Testis (tissue), 2 donors: ENCODE measurements at regions not wholly inside any gene's neighbourhood (a gene's known extent, or its start where the extent isn't known, plus 50 kb on each side); places are given as distances from the start of the nearest gene placed in this dataset.

ENCODE experiments used
- DNase-seq: peaks from one replicate; pipeline ENCODE4 v3.0.0-alpha.2; 2019
- H3K27ac ChIP-seq, 2 donors: fragments of 200-600 bp; sonication (generic); one replicate each; pipeline ENCODE4 v1.5.1; 2019
- H3K27me3 ChIP-seq: fragments of 200-600 bp; sonication (generic); one replicate; pipeline ENCODE4 v1.5.1; 2019
- H3K36me3 ChIP-seq: fragments of 200-600 bp; sonication (generic); one replicate; pipeline ENCODE4 v1.5.1; 2017; ENCODE audit warnings: low read depth; ENCODE audit errors: missing control alignments
- H3K4me1 ChIP-seq: fragments of 200-600 bp; sonication (generic); one replicate; pipeline ENCODE4 v1.5.1; 2019
- H3K4me3 ChIP-seq, 2 donors: fragments of 200-600 bp; sonication (generic); one replicate each; pipeline ENCODE4 v1.5.1; 2017 to 2019
- H3K9me3 ChIP-seq: fragments of 200-600 bp; sonication (generic); one replicate; pipeline ENCODE4 v1.5.1; 2017
- POLR2A ChIP-seq: fragments of 450-650 bp; IDR thresholded peaks from one replicate; pipeline ENCODE4 v1.6.1; 2017; ENCODE audit warnings: antibody characterized with exemption, mild to moderate bottlenecking, moderate library complexity
- WGBS, 2 donors: methylation state at CpG; one replicate each; pipeline ENCODE4 v1.1.5; 2018; 5-methylcytosine and 5-hydroxymethylcytosine counted together
- intact Hi-C: fragments of 100-400 bp; cut with DNase I; formaldehyde crosslinking; loops from one replicate; pipeline ENCODE4 v1.15.1; 2023; ENCODE audit warnings: low total_unique reads
- TF ChIP-seq, protein P1 (sequence below), 3 experiments: fragments of 450-650 bp in 2 of 3; fragments of 200-600 bp in 1 of 3; sonication (generic) in 1 of 3; IDR thresholded peaks; one replicate each; pipeline ENCODE4 v1.5.1; 2016 to 2019; ENCODE audit warnings: antibody characterized with exemption in 3 of 3, mild to moderate bottlenecking in 2 of 3, moderate library complexity in 1 of 3

DNA sequence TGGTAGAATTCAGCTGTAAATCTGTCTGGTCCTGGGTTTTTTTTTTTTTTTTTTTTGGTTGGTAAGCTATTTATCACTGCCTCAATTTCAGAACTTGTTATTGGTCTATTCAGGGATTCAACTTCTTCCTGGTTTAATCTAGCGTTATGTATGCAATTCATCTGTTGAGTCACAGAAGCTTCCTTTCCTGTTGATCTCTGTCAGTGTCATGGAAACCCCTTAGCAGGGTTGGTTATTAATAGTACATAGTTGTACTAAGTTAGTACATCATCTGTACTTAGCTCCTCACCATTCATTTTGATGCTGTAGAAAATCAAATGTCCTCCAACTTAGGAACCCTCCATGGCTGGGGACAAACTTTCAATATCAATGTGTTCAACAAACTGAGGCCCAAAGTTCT lies 51.0 kb upstream of the BARHL2 start:
- TF ChIP-seq POLR2A = no peak
- TF ChIP-seq, protein P1, sequence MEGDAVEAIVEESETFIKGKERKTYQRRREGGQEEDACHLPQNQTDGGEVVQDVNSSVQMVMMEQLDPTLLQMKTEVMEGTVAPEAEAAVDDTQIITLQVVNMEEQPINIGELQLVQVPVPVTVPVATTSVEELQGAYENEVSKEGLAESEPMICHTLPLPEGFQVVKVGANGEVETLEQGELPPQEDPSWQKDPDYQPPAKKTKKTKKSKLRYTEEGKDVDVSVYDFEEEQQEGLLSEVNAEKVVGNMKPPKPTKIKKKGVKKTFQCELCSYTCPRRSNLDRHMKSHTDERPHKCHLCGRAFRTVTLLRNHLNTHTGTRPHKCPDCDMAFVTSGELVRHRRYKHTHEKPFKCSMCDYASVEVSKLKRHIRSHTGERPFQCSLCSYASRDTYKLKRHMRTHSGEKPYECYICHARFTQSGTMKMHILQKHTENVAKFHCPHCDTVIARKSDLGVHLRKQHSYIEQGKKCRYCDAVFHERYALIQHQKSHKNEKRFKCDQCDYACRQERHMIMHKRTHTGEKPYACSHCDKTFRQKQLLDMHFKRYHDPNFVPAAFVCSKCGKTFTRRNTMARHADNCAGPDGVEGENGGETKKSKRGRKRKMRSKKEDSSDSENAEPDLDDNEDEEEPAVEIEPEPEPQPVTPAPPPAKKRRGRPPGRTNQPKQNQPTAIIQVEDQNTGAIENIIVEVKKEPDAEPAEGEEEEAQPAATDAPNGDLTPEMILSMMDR (IDR thresholded peaks at IDR 0.05) = no peak
- intact Hi-C loops = no loop called here
- H3K36me3 ChIP-seq = no peaks in the 10 kb centered on the region
- H3K27ac ChIP-seq = no peak overlapping the region
- H3K9me3 ChIP-seq = no peaks in the 10 kb centered on the region
- 63 to 79% methylated on average over 1 of the region's 1 CpG for WGBS, 2 donors
- no peak overlapping the region for H3K4me3 ChIP-seq
- no peak for DNase-seq
- no peaks in the 10 kb centered on the region for H3K27me3 ChIP-seq
- H3K4me1 ChIP-seq = no peaks in the 10 kb centered on the region
